ENCODE measurements at regions not wholly inside any gene's neighbourhood (a gene's known extent, or its start where the extent isn't known, plus 50 kb on each side); places are given as distances from the start of the nearest gene placed in this dataset.

- no peak for DNase-seq
Measured at GRCh38 chr3:144307951-144308350, 336.3 kb downstream of the DIPK2A start.

GRCh38 chr3:144308396-144308795, 336.8 kb downstream of the DIPK2A start:
- DNase-seq, result no peak

GRCh38 chr3:144312702-144313101, 341.1 kb downstream of the DIPK2A start:
- DNase-seq, result no peak

- DNase-seq, result peak; percentile 5
Measured at GRCh38 chr3:144314946-144315345, 343.3 kb downstream of the DIPK2A start.

GRCh38 chr3:144317961-144318360, 346.3 kb downstream of the DIPK2A start:
- DNase-seq, result peak; percentile 50

GRCh38 chr3:144324076-144324475, 352.5 kb downstream of the DIPK2A start:
- DNase-seq, result no peak

- DNase-seq, result no peak
Measured at GRCh38 chr3:144332868-144333267, 361.2 kb downstream of the DIPK2A start.

GRCh38 chr3:144341471-144341870, 369.8 kb downstream of the DIPK2A start:
- no peak for DNase-seq

- DNase-seq, result no peak
Measured at GRCh38 chr3:144343343-144343742, 371.7 kb downstream of the DIPK2A start.

- no peak for DNase-seq
Measured at GRCh38 chr3:144343777-144344176, 372.2 kb downstream of the DIPK2A start.

- DNase-seq, result no peak
Measured at GRCh38 chr3:144344925-144345548, 373.4 kb downstream of the DIPK2A start.

- no peak for DNase-seq
Measured at GRCh38 chr3:144350125-144350524, 378.5 kb downstream of the DIPK2A start.

- DNase-seq, result no peak
Measured at GRCh38 chr3:144351011-144351410, 379.4 kb downstream of the DIPK2A start.

GRCh38 chr3:144351773-144352365, 380.2 kb downstream of the DIPK2A start:
- no peak for DNase-seq

GRCh38 chr3:144358191-144358590, 386.6 kb downstream of the DIPK2A start:
- DNase-seq, result no peak

GRCh38 chr3:144361002-144361401, 389.4 kb downstream of the DIPK2A start:
- DNase-seq, result no peak

- peak; percentile 31 for DNase-seq
Measured at GRCh38 chr3:144362126-144362525, 390.5 kb downstream of the DIPK2A start.

GRCh38 chr3:144363856-144364255, 392.2 kb downstream of the DIPK2A start:
- no peak for DNase-seq

GRCh38 chr3:144364737-144365136, 393.1 kb downstream of the DIPK2A start:
- DNase-seq, result no peak

GRCh38 chr3:144369129-144369879, 397.7 kb downstream of the DIPK2A start:
- DNase-seq, result no peak

- DNase-seq, result no peak
Measured at GRCh38 chr3:144375088-144375487, 403.5 kb downstream of the DIPK2A start.

- no peak for DNase-seq
Measured at GRCh38 chr3:144380849-144381248, 409.2 kb downstream of the DIPK2A start.

GRCh38 chr3:144381607-144382006, 410.0 kb downstream of the DIPK2A start:
- DNase-seq, result no peak
